Right atrium auricular region (tissue), 2 donors: ENCODE measurements at regions not wholly inside any gene's neighbourhood (a gene's known extent, or its start where the extent isn't known, plus 50 kb on each side); places are given as distances from the start of the nearest gene placed in this dataset.
A peak's percentile ranks its signal among the peaks of the same experiment; 100 is the strongest.

ENCODE experiments used
- DNase-seq: peaks from one replicate; pipeline ENCODE4 v3.0.0-alpha.2; 2019; ENCODE audit warnings: low spot score
- H3K27ac ChIP-seq, 2 donors: fragments of 200-600 bp; sonication (generic); 1 replicate in 1 of 2; 2 replicates in 1 of 2; pipeline ENCODE4 v1.5.1; 2016 to 2019
- H3K27me3 ChIP-seq, 2 donors: fragments of 200-600 bp; sonication (generic); one replicate each; pipeline versions ENCODE4 v1.5.1 to v1.6.0; 2017 to 2019
- H3K36me3 ChIP-seq: fragments of 200-600 bp; sonication (generic); one replicate; pipeline ENCODE4 v1.5.1; 2016
- H3K4me1 ChIP-seq, 2 donors: fragments of 200-600 bp; sonication (generic); one replicate each; pipeline versions ENCODE4 v1.5.1 to v1.6.0; 2017 to 2019
- H3K4me3 ChIP-seq, 2 donors: fragments of 200-600 bp; sonication (generic); 1 replicate in 1 of 2; 2 replicates in 1 of 2; pipeline ENCODE4 v1.5.1; 2017 to 2019; ENCODE audit warnings: mild to moderate bottlenecking in 1 of 2, moderate library complexity in 1 of 2
- H3K9me3 ChIP-seq, 2 donors: fragments of 200-600 bp; sonication (generic); one replicate each; pipeline ENCODE4 v1.5.1; 2019
- TF ChIP-seq, protein P1 (sequence below), 2 donors: fragments of 200-600 bp; sonication (generic); IDR thresholded peaks; one replicate each; pipeline ENCODE4 v1.5.1; 2019; ENCODE audit warnings: antibody characterized with exemption in 2 of 2

DNA sequence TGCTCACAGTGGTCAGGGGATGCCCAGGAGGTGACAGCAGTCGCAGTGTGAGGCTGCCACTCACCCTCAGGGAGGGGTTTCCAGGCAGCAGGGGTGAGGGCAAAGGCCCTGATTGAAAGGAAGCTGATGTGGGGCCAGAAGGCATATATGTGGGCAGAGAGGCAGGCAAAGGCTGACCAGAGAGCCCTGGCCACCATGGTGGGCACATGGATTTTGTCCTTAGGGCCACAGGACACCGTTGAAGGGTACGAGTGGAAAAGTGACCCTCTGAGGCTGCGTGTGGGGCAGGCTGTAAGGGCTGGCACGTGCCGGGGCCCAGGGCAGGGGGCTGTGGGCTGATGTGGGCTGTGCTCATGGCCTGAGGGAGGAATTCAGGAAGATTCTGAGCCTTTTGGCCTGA is 57.5 kb upstream of the ZNF32 start:
- no peaks in the 10 kb centered on the region for H3K27me3 ChIP-seq
- DNase-seq: peak; percentile 40
- no peaks in the 10 kb centered on the region for H3K36me3 ChIP-seq
- peaks cover 0 to 5% of the 10 kb centered on the region in 2 donors for H3K4me1 ChIP-seq
- TF ChIP-seq, protein P1, sequence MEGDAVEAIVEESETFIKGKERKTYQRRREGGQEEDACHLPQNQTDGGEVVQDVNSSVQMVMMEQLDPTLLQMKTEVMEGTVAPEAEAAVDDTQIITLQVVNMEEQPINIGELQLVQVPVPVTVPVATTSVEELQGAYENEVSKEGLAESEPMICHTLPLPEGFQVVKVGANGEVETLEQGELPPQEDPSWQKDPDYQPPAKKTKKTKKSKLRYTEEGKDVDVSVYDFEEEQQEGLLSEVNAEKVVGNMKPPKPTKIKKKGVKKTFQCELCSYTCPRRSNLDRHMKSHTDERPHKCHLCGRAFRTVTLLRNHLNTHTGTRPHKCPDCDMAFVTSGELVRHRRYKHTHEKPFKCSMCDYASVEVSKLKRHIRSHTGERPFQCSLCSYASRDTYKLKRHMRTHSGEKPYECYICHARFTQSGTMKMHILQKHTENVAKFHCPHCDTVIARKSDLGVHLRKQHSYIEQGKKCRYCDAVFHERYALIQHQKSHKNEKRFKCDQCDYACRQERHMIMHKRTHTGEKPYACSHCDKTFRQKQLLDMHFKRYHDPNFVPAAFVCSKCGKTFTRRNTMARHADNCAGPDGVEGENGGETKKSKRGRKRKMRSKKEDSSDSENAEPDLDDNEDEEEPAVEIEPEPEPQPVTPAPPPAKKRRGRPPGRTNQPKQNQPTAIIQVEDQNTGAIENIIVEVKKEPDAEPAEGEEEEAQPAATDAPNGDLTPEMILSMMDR (IDR thresholded peaks at IDR 0.05): no peak
- H3K4me3 ChIP-seq: no peak overlapping the region
- H3K27ac ChIP-seq: peak overlapping the region in 1 of 2 donors; percentile 60
- no peaks in the 10 kb centered on the region for H3K9me3 ChIP-seq

DNA sequence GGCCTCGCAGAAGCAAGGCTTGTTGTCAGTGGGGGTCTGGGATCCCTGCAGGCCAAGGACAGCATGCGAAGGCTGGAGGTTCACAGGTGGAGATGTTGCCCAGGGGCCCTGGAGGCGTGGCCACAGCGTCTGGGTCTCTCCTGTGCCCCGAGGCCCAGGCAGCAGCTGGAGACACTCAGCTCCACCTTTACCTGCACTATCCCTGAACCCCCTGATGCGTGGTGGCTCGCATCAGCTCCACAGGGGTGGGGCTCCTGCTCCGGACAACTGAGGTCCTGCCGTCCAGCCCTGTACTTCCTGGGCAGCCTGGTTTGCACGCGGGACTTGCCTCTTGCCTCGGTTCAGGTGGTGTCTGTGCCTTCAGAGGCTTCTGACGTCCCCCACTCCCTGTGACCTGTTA is 54.6 kb upstream of the ZNF32 start:
- TF ChIP-seq, protein P1 (IDR thresholded peaks at IDR 0.05): no peak
- no peaks in the 10 kb centered on the region for H3K27me3 ChIP-seq
- H3K4me3 ChIP-seq: no peak overlapping the region
- H3K36me3 ChIP-seq: no peaks in the 10 kb centered on the region
- no peaks in the 10 kb centered on the region for H3K9me3 ChIP-seq
- H3K4me1 ChIP-seq: peaks cover 0 to 25% of the 10 kb centered on the region in 2 donors
- H3K27ac ChIP-seq: no peak overlapping the region
- peak; percentile 52 for DNase-seq

DNA sequence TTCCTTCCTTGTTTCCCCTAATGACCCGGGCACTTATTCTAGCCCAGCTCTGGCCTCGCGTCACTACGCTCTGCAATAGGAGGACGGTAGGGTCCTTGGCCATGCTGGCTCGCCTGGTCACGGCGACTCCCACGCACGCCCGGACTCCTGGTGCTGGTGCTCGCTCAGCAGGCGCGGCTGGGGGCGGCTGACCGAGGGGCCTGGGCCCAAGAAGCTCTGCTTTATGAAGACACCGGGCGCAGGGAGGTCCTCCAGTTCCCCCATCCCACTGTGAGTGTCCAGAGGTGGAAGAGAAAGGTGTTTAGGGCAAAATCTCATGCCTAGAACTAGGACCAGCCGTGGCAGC is 54.2 kb upstream of the ZNF32 start:
- Histone ChIP-seq H3K4me1 (peaks cover 0 to 29% of the 10 kb centered on the region in 2 donors), H3K27me3 (no peaks in the 10 kb centered on the region), H3K36me3 (no peaks in the 10 kb centered on the region), H3K9me3 (no peaks in the 10 kb centered on the region), H3K4me3 (no peak overlapping the region), H3K27ac (no peak overlapping the region)
- DNase-seq: no peak
- TF ChIP-seq, protein P1 (IDR thresholded peaks at IDR 0.05): no peak

DNA sequence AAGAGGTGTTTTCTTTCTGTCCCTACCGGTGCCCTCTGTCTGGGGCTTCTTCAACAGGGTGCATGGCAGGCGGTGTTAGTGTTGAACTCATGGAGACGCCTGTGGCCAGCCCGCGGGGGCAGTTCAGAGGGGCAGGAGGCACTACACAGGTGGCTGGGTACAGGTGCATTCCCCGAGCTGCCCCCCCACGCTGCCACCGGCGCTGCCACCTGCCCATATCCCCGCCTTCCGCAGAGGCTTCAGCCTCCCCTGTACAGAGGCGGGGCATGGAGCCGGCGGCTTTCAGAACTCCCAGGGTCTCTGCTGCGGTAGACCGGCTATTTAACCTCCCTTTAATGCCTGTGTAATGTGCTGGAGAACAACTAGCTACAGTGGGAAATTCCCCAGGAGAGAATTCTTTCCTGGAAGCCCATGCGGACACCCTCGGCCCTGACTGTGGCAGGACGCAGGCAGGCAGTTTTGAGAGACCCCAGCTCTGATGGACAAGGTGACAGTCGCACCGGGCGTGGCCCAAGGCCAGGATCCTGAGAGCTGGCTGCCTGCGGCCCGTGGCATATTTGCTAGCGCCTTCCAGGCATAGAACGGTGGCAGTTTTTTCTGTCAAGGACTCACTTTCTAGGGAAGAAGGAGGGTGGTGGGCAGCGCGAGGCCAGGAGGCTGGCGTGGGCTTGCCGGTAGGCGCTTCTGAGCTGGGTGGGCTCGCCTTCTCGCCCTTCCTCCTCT is 53.7 kb upstream of the ZNF32 start:
- Histone ChIP-seq H3K27ac (no peak overlapping the region), H3K4me3 (no peak overlapping the region), H3K4me1 (peaks cover 0 to 26% of the 10 kb centered on the region in 2 donors), H3K27me3 (no peaks in the 10 kb centered on the region), H3K9me3 (no peaks in the 10 kb centered on the region), H3K36me3 (no peaks in the 10 kb centered on the region)
- TF ChIP-seq, protein P1 (IDR thresholded peaks at IDR 0.05): no peak
- peak; percentile 46 for DNase-seq

DNA sequence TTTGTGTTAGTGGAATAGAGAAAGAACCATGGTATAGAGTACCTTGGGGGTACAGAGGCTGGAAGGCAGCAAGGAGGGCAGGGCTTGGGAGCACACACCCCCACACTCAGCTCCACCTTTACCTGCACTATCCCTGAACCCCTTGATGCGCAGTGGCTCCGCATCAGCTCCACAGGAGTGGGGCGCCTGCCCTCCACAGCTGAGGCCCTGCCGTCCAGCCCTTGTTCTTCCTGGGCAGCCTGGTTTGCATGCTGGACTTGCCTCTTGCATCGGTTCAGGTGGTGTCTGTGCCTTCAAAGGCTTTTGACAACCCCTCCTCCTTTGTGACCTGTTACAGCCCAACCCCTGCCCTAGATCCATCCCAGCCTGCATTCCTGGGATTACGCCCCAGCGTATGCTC is 52.6 kb upstream of the ZNF32 start:
- Histone ChIP-seq H3K9me3 (no peaks in the 10 kb centered on the region), H3K36me3 (no peaks in the 10 kb centered on the region), H3K4me1 (peaks cover 0 to 25% of the 10 kb centered on the region in 2 donors), H3K27ac (no peak overlapping the region), H3K4me3 (no peak overlapping the region), H3K27me3 (no peaks in the 10 kb centered on the region)
- peak; percentile 34 for DNase-seq
- TF ChIP-seq, protein P1 (IDR thresholded peaks at IDR 0.05): no peak

DNA sequence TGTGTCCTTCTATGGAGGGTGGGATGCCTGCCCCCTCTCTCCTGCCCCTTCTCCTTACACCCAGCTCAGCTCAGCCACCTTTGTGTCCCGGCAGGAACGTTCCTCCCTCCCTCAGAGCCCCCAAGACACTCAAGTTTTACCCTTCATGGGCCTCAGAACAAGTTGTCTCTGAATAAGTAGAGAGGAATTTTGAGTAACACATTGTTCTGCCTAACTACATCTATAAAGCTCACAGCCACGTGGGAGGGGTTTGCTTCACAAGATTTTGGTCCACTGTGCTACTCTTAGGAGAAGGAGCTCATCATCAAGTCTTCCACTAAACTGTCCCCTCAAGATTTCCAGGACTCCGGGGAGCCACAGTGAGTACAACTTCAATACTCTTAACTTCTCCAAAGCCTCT is 51.6 kb upstream of the ZNF32 start:
- H3K27ac ChIP-seq: no peak overlapping the region
- DNase-seq: no peak
- peaks cover 0 to 25% of the 10 kb centered on the region in 2 donors for H3K4me1 ChIP-seq
- TF ChIP-seq, protein P1 (IDR thresholded peaks at IDR 0.05): no peak
- no peak overlapping the region for H3K4me3 ChIP-seq
- H3K27me3 ChIP-seq: no peaks in the 10 kb centered on the region
- H3K9me3 ChIP-seq: no peaks in the 10 kb centered on the region
- no peaks in the 10 kb centered on the region for H3K36me3 ChIP-seq
